ENCODE measurements at regions not wholly inside any gene's neighbourhood (a gene's known extent, or its start where the extent isn't known, plus 50 kb on each side); places are given as distances from the start of the nearest gene placed in this dataset.

GRCh38 chr2:37501113-37501512, 156.7 kb downstream of the QPCT start:
- Histone ChIP-seq H3K27me3 (ENCODE audit: insufficient read depth, low read length) (0 out of 2 replicates have a peak, but pooled peaks cover 5% of the 10 kb centered on the region), H3K36me3 (ENCODE audit: insufficient read depth, low read length) (no peaks in the 10 kb centered on the region), H3K4me3 (ENCODE audit: low read depth, low read length) (no peak overlapping the region), H2AFZ (ENCODE audit: low read length, unreplicated experiment) (no peak overlapping the region), H3K4me1 (ENCODE audit: control insufficient read depth, insufficient read depth, low read length, unreplicated experiment) (no peaks in the 10 kb centered on the region), H3K79me2 (ENCODE audit: control insufficient read depth, insufficient read depth, low read length, unreplicated experiment) (no peaks in the 10 kb centered on the region), H3K27ac (ENCODE audit: low read depth, low read length) (no peak overlapping the region)

- Histone ChIP-seq H3K4me3 (ENCODE audit: low read depth, low read length) (no peak overlapping the region), H3K27ac (ENCODE audit: low read depth, low read length) (no peak overlapping the region), H3K27me3 (ENCODE audit: insufficient read depth, low read length) (0 out of 2 replicates have a peak, but pooled peaks cover 5% of the 10 kb centered on the region), H3K79me2 (ENCODE audit: control insufficient read depth, insufficient read depth, low read length, unreplicated experiment) (no peaks in the 10 kb centered on the region), H3K4me1 (ENCODE audit: control insufficient read depth, insufficient read depth, low read length, unreplicated experiment) (peaks cover 5% of the 10 kb centered on the region), H3K36me3 (ENCODE audit: insufficient read depth, low read length) (no peaks in the 10 kb centered on the region), H2AFZ (ENCODE audit: low read length, unreplicated experiment) (no peak overlapping the region)
These were observed 162.1 kb downstream of the QPCT start for GRCh38 chr2:37506407-37507050.

- Histone ChIP-seq H3K79me2 (ENCODE audit: control insufficient read depth, insufficient read depth, low read length, unreplicated experiment) (no peaks in the 10 kb centered on the region), H3K27ac (ENCODE audit: low read depth, low read length) (no peak overlapping the region), H3K27me3 (ENCODE audit: insufficient read depth, low read length) (no peaks in the 10 kb centered on the region), H2AFZ (ENCODE audit: low read length, unreplicated experiment) (no peak overlapping the region), H3K4me3 (ENCODE audit: low read depth, low read length) (no peak overlapping the region), H3K36me3 (ENCODE audit: insufficient read depth, low read length) (no peaks in the 10 kb centered on the region), H3K4me1 (ENCODE audit: control insufficient read depth, insufficient read depth, low read length, unreplicated experiment) (peaks cover 5% of the 10 kb centered on the region)
These were observed 162.6 kb downstream of the QPCT start for GRCh38 chr2:37507051-37507410.

GRCh38 chr2:37507703-37508102, 163.3 kb downstream of the QPCT start:
- Histone ChIP-seq H3K79me2 (ENCODE audit: control insufficient read depth, insufficient read depth, low read length, unreplicated experiment) (no peaks in the 10 kb centered on the region), H3K27ac (ENCODE audit: low read depth, low read length) (no peak overlapping the region), H3K4me3 (ENCODE audit: low read depth, low read length) (no peak overlapping the region), H2AFZ (ENCODE audit: low read length, unreplicated experiment) (no peak overlapping the region), H3K27me3 (ENCODE audit: insufficient read depth, low read length) (no peaks in the 10 kb centered on the region), H3K36me3 (ENCODE audit: insufficient read depth, low read length) (no peaks in the 10 kb centered on the region), H3K4me1 (ENCODE audit: control insufficient read depth, insufficient read depth, low read length, unreplicated experiment) (peaks cover 5% of the 10 kb centered on the region)

GRCh38 chr2:37512971-37513370, 158.5 kb downstream of the CDC42EP3 start:
- Histone ChIP-seq H3K27me3 (ENCODE audit: insufficient read depth, low read length) (no peaks in the 10 kb centered on the region), H3K79me2 (ENCODE audit: control insufficient read depth, insufficient read depth, low read length, unreplicated experiment) (no peaks in the 10 kb centered on the region), H3K36me3 (ENCODE audit: insufficient read depth, low read length) (no peaks in the 10 kb centered on the region), H3K27ac (ENCODE audit: low read depth, low read length) (no peak overlapping the region), H3K4me1 (ENCODE audit: control insufficient read depth, insufficient read depth, low read length, unreplicated experiment) (no peaks in the 10 kb centered on the region), H3K4me3 (ENCODE audit: low read depth, low read length) (no peak overlapping the region), H2AFZ (ENCODE audit: low read length, unreplicated experiment) (no peak overlapping the region)

GRCh38 chr2:37523814-37524362, 147.6 kb downstream of the CDC42EP3 start:
- no peak overlapping the region for H3K27ac ChIP-seq (ENCODE audit: low read depth, low read length)
- no peaks in the 10 kb centered on the region for H3K36me3 ChIP-seq (ENCODE audit: insufficient read depth, low read length)
- no peaks in the 10 kb centered on the region for H3K27me3 ChIP-seq (ENCODE audit: insufficient read depth, low read length)
- no peak overlapping the region for H3K4me3 ChIP-seq (ENCODE audit: low read depth, low read length)
- H3K79me2 ChIP-seq (ENCODE audit: control insufficient read depth, insufficient read depth, low read length, unreplicated experiment) = no peaks in the 10 kb centered on the region
- H3K4me1 ChIP-seq (ENCODE audit: control insufficient read depth, insufficient read depth, low read length, unreplicated experiment) = peaks cover 14% of the 10 kb centered on the region
- peak overlapping the region; percentile 71 for H2AFZ ChIP-seq (ENCODE audit: low read length, unreplicated experiment)

GRCh38 chr2:37526323-37526722, 145.1 kb downstream of the CDC42EP3 start:
- Histone ChIP-seq H3K4me3 (ENCODE audit: low read depth, low read length) (no peak overlapping the region), H3K79me2 (ENCODE audit: control insufficient read depth, insufficient read depth, low read length, unreplicated experiment) (no peaks in the 10 kb centered on the region), H3K27ac (ENCODE audit: low read depth, low read length) (no peak overlapping the region), H3K27me3 (ENCODE audit: insufficient read depth, low read length) (no peaks in the 10 kb centered on the region), H2AFZ (ENCODE audit: low read length, unreplicated experiment) (no peak overlapping the region), H3K4me1 (ENCODE audit: control insufficient read depth, insufficient read depth, low read length, unreplicated experiment) (peaks cover 14% of the 10 kb centered on the region), H3K36me3 (ENCODE audit: insufficient read depth, low read length) (no peaks in the 10 kb centered on the region)

GRCh38 chr2:37526856-37527255, 144.6 kb downstream of the CDC42EP3 start:
- Histone ChIP-seq H2AFZ (ENCODE audit: low read length, unreplicated experiment) (no peak overlapping the region), H3K4me1 (ENCODE audit: control insufficient read depth, insufficient read depth, low read length, unreplicated experiment) (peaks cover 14% of the 10 kb centered on the region), H3K79me2 (ENCODE audit: control insufficient read depth, insufficient read depth, low read length, unreplicated experiment) (no peaks in the 10 kb centered on the region), H3K36me3 (ENCODE audit: insufficient read depth, low read length) (no peaks in the 10 kb centered on the region), H3K27ac (ENCODE audit: low read depth, low read length) (no peak overlapping the region), H3K4me3 (ENCODE audit: low read depth, low read length) (no peak overlapping the region), H3K27me3 (ENCODE audit: insufficient read depth, low read length) (no peaks in the 10 kb centered on the region)

- H3K36me3 ChIP-seq (ENCODE audit: insufficient read depth, low read length) = no peaks in the 10 kb centered on the region
- no peak overlapping the region for H3K27ac ChIP-seq (ENCODE audit: low read depth, low read length)
- H3K4me3 ChIP-seq (ENCODE audit: low read depth, low read length) = no peak overlapping the region
- no peaks in the 10 kb centered on the region for H3K27me3 ChIP-seq (ENCODE audit: insufficient read depth, low read length)
- no peaks in the 10 kb centered on the region for H3K79me2 ChIP-seq (ENCODE audit: control insufficient read depth, insufficient read depth, low read length, unreplicated experiment)
- H2AFZ ChIP-seq (ENCODE audit: low read length, unreplicated experiment) = no peak overlapping the region
- H3K4me1 ChIP-seq (ENCODE audit: control insufficient read depth, insufficient read depth, low read length, unreplicated experiment) = peaks cover 14% of the 10 kb centered on the region
These were observed 144.1 kb downstream of the CDC42EP3 start for GRCh38 chr2:37527361-37527760.

- no peaks in the 10 kb centered on the region for H3K4me1 ChIP-seq (ENCODE audit: control insufficient read depth, insufficient read depth, low read length, unreplicated experiment)
These were observed 141.5 kb downstream of the CDC42EP3 start for GRCh38 chr2:37529830-37530415.

GRCh38 chr2:37532503-37532902, 138.9 kb downstream of the CDC42EP3 start:
- no peak overlapping the region for H2AFZ ChIP-seq (ENCODE audit: low read length, unreplicated experiment)
- no peaks in the 10 kb centered on the region for H3K36me3 ChIP-seq (ENCODE audit: insufficient read depth, low read length)

More at GRCh38 chr2:37529830-37530415, 141.5 kb downstream of the CDC42EP3 start:
- H3K36me3 ChIP-seq (ENCODE audit: insufficient read depth, low read length) = no peaks in the 10 kb centered on the region
- no peak overlapping the region for H3K4me3 ChIP-seq (ENCODE audit: low read depth, low read length)
- no peaks in the 10 kb centered on the region for H3K27me3 ChIP-seq (ENCODE audit: insufficient read depth, low read length)
- H3K79me2 ChIP-seq (ENCODE audit: control insufficient read depth, insufficient read depth, low read length, unreplicated experiment) = no peaks in the 10 kb centered on the region
- no peak overlapping the region for H2AFZ ChIP-seq (ENCODE audit: low read length, unreplicated experiment)
- no peak overlapping the region for H3K27ac ChIP-seq (ENCODE audit: low read depth, low read length)

More at GRCh38 chr2:37532503-37532902, 138.9 kb downstream of the CDC42EP3 start:
- H3K4me3 ChIP-seq (ENCODE audit: low read depth, low read length) = no peak overlapping the region
- H3K79me2 ChIP-seq (ENCODE audit: control insufficient read depth, insufficient read depth, low read length, unreplicated experiment) = no peaks in the 10 kb centered on the region
- H3K27ac ChIP-seq (ENCODE audit: low read depth, low read length) = no peak overlapping the region
- H3K4me1 ChIP-seq (ENCODE audit: control insufficient read depth, insufficient read depth, low read length, unreplicated experiment) = peaks cover 2% of the 10 kb centered on the region
- H3K27me3 ChIP-seq (ENCODE audit: insufficient read depth, low read length) = no peaks in the 10 kb centered on the region
